ENCODE measurements at regions not wholly inside any gene's neighbourhood (a gene's known extent, or its start where the extent isn't known, plus 50 kb on each side); places are given as distances from the start of the nearest gene placed in this dataset.

DNA sequence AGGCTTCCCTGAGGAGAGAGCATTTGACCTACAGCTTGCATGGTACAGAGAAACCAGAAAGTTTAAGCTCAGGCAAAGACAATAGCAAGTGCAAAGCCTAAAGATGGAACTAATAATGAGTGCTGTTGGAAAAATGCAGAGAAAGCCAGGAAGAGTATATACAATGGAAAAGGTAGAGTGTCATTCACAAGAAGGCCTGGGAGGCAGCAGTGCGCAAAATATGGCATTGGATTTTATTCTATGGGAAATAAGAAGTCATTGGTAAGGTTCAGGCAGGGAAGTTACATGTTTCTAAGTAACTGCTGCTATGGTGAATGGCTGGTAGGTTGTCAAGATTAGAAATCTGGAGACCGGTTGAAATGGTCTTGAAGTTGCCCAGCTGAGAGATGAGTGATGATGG is 2167.3 kb upstream of the CELF4 start:
- Histone ChIP-seq H2AFZ (ENCODE audit: low read depth, low read length, severe bottlenecking) (no peak overlapping the region), H3K4me2 (ENCODE audit: low read depth, low read length, poor library complexity, severe bottlenecking) (no peak overlapping the region), H3K36me3 (ENCODE audit: low read length) (no peaks in the 10 kb centered on the region), H3K9me3 (ENCODE audit: insufficient read depth, low read length) (no peaks in the 10 kb centered on the region), H3K4me3 (ENCODE audit: insufficient read depth, low read length, poor library complexity, severe bottlenecking) (no peak overlapping the region), H4K20me1 (ENCODE audit: low read depth, low read length) (no peaks in the 10 kb centered on the region), H3K27me3 (ENCODE audit: low read length) (no peaks in the 10 kb centered on the region), H3K27ac (ENCODE audit: low read depth, low read length) (no peak overlapping the region), H3K9me2 (replicated peaks; ENCODE audit: insufficient read depth, low read length) (no peaks in the 10 kb centered on the region), H3F3A (ENCODE audit: insufficient read depth) (no peaks in the 10 kb centered on the region), H3K79me2 (ENCODE audit: insufficient read depth, low read length) (no peaks in the 10 kb centered on the region), H3K9ac (ENCODE audit: low read length) (no peak overlapping the region)
- TF ChIP-seq EZH2phosphoT487 (conservative IDR thresholded peaks at IDR 0.05; ENCODE audit: low read length) = no peak
- TF ChIP-seq, protein P1, sequence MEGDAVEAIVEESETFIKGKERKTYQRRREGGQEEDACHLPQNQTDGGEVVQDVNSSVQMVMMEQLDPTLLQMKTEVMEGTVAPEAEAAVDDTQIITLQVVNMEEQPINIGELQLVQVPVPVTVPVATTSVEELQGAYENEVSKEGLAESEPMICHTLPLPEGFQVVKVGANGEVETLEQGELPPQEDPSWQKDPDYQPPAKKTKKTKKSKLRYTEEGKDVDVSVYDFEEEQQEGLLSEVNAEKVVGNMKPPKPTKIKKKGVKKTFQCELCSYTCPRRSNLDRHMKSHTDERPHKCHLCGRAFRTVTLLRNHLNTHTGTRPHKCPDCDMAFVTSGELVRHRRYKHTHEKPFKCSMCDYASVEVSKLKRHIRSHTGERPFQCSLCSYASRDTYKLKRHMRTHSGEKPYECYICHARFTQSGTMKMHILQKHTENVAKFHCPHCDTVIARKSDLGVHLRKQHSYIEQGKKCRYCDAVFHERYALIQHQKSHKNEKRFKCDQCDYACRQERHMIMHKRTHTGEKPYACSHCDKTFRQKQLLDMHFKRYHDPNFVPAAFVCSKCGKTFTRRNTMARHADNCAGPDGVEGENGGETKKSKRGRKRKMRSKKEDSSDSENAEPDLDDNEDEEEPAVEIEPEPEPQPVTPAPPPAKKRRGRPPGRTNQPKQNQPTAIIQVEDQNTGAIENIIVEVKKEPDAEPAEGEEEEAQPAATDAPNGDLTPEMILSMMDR (IDR thresholded peaks at IDR 0.05; ENCODE audit: insufficient read depth, low read length, poor library complexity, severe bottlenecking) = no peak

DNA sequence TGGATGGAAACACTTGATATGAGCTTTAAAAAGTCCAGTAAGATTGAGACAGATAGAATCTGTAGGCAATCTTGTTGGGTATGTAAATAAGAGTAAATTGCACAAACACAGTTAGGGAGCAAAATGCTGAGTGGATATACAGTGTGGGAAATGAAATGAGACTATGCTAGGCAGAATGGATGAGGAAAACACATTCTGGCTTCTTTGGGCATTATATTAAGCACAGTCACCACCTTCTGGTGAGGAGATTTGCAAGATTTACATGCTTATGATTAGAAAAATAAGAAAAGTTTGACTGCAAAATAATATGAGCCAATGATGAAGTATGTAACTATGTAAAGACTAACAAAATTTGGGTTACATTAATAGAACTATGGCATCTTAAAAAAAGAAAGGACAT is 2165.0 kb upstream of the CELF4 start:
- no peaks in the 10 kb centered on the region for H3K27me3 ChIP-seq (ENCODE audit: low read length)
- no peak for TF ChIP-seq EZH2phosphoT487 (conservative IDR thresholded peaks at IDR 0.05; ENCODE audit: low read length)
- TF ChIP-seq, protein P1 (IDR thresholded peaks at IDR 0.05; ENCODE audit: insufficient read depth, low read length, poor library complexity, severe bottlenecking) = no peak
- no peak overlapping the region for H3K27ac ChIP-seq (ENCODE audit: low read depth, low read length)
- no peak overlapping the region for H2AFZ ChIP-seq (ENCODE audit: low read depth, low read length, severe bottlenecking)
- no peaks in the 10 kb centered on the region for H3K36me3 ChIP-seq (ENCODE audit: low read length)
- no peak overlapping the region for H3K9ac ChIP-seq (ENCODE audit: low read length)
- no peak overlapping the region for H3K4me3 ChIP-seq (ENCODE audit: insufficient read depth, low read length, poor library complexity, severe bottlenecking)
- H4K20me1 ChIP-seq (ENCODE audit: low read depth, low read length) = no peaks in the 10 kb centered on the region
- no peaks in the 10 kb centered on the region for H3F3A ChIP-seq (ENCODE audit: insufficient read depth)
- no peaks in the 10 kb centered on the region for H3K79me2 ChIP-seq (ENCODE audit: insufficient read depth, low read length)
- no peaks in the 10 kb centered on the region for H3K9me3 ChIP-seq (ENCODE audit: insufficient read depth, low read length)
- no peaks in the 10 kb centered on the region for H3K9me2 ChIP-seq (replicated peaks; ENCODE audit: insufficient read depth, low read length)
- no peak overlapping the region for H3K4me2 ChIP-seq (ENCODE audit: low read depth, low read length, poor library complexity, severe bottlenecking)

DNA sequence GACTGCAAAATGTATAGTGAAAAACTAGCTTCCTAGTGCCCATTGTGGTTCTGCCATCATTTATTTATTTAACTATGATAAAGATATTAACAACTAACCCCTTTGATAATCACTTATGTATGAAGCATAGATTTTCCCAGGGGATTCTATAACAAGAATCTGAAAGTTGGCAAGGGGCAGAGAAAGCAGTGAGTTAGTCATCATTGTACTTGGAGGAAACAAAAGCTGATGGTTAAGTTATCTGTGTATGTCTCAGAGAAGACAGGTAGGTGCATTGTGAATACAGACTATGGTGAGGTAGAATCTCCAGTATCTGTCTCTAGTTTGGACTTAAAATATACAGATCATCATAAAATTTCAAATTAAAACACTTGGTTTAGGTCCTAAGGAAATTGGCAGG is 2159.1 kb upstream of the CELF4 start:
- no peak for TF ChIP-seq EZH2phosphoT487 (conservative IDR thresholded peaks at IDR 0.05; ENCODE audit: low read length)
- TF ChIP-seq, protein P1 (IDR thresholded peaks at IDR 0.05; ENCODE audit: insufficient read depth, low read length, poor library complexity, severe bottlenecking) = no peak
- H3K4me3 ChIP-seq (ENCODE audit: insufficient read depth, low read length, poor library complexity, severe bottlenecking) = no peak overlapping the region
- H3K4me2 ChIP-seq (ENCODE audit: low read depth, low read length, poor library complexity, severe bottlenecking) = no peak overlapping the region

More for the DNA sequence above, 2159.1 kb upstream of the CELF4 start:
- Histone ChIP-seq H3K9me3 (ENCODE audit: insufficient read depth, low read length) (no peaks in the 10 kb centered on the region), H3K36me3 (ENCODE audit: low read length) (no peaks in the 10 kb centered on the region), H3K9ac (ENCODE audit: low read length) (no peak overlapping the region), H2AFZ (ENCODE audit: low read depth, low read length, severe bottlenecking) (no peak overlapping the region), H3K27ac (ENCODE audit: low read depth, low read length) (no peak overlapping the region), H3K79me2 (ENCODE audit: insufficient read depth, low read length) (no peaks in the 10 kb centered on the region), H4K20me1 (ENCODE audit: low read depth, low read length) (no peaks in the 10 kb centered on the region), H3K9me2 (replicated peaks; ENCODE audit: insufficient read depth, low read length) (no peaks in the 10 kb centered on the region), H3F3A (ENCODE audit: insufficient read depth) (no peaks in the 10 kb centered on the region), H3K27me3 (ENCODE audit: low read length) (no peaks in the 10 kb centered on the region)

Measured in SU-DHL-6 (cell line).